Astrocyte (in vitro differentiated cells and primary cell): ENCODE measurements at regions not wholly inside any gene's neighbourhood (a gene's known extent, or its start where the extent isn't known, plus 50 kb on each side); places are given as distances from the start of the nearest gene placed in this dataset.

ENCODE experiments used
- CTCF ChIP-seq: IDR thresholded peaks from 2 replicates; pipeline ENCODE4 v1.5.1; 2011; ENCODE audit warnings: low read depth, mild to moderate bottlenecking, inconsistent platforms, low read length, moderate library complexity; ENCODE audit not compliant: insufficient read depth
- EZH2 ChIP-seq: IDR thresholded peaks from 2 replicates; pipeline ENCODE4 v1.6.1; 2012; ENCODE audit warnings: mild to moderate bottlenecking, low read length, inconsistent platforms; ENCODE audit not compliant: insufficient read depth

DNA sequence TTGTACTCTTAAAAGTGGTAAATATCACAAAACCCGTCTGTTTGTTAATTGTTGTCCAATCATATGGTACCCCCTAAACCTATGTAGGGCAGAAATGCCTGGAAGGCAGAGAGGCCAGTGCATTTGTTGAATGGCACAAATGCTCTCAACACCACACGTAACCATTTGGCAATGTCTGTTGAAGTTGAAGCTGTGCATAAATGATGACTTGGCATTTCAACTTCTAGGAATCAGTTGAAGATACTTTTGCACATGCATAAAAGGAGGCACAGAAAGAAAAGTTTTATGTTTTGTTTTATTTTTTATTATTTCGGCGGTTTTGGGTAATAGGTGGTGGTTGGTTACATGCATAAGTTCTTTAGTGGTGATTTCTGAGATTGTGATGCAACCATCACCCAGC, 246.6 kb downstream of the TAF11L14 start:
- TF ChIP-seq CTCF, result no peak
- no peak for TF ChIP-seq EZH2
